SK-N-SH (cell line): ENCODE measurements at regions not wholly inside any gene's neighbourhood (a gene's known extent, or its start where the extent isn't known, plus 50 kb on each side); places are given as distances from the start of the nearest gene placed in this dataset.

Experiments
- CTCF ChIA-PET: fragments of 300-600, 350-600 bp; formaldehyde crosslinking; extraction: SDS; loops from one replicate; lab custom pipeline; 2021; lab: Yijun Ruan, JAX
- POLR2A ChIA-PET: fragments of 350-600 bp; sonication (Branson Sonifier 250); formaldehyde crosslinking; extraction: SDS; loops from one replicate; lab custom pipeline; 2020; ENCODE audit warnings: antibody characterized with exemption, inconsistent platforms; lab: Yijun Ruan, JAX
- DNase-seq: peaks from one replicate; pipeline ENCODE4 v3.0.0; 2012
- H2AFZ ChIP-seq: fragments of 200-600 bp; sonication (generic); 2 replicates; pipeline ENCODE4 v1.8.1; 2016; ENCODE audit warnings: antibody characterized with exemption, mild to moderate bottlenecking, low read depth
- H3F3A ChIP-seq: fragments of 200-600 bp; sonication (generic); replicated peaks from 2 replicates; pipeline ENCODE3; 2016; ENCODE audit warnings: antibody characterized with exemption, mild to moderate bottlenecking; ENCODE audit not compliant: insufficient read depth
- H3K27ac ChIP-seq, 2 experiments: fragments of 200-500 bp in 1 of 2; fragments of 200-600 bp in 1 of 2; sonication (Bioruptor generic) in 1 of 2; sonication (generic), shearing (Covaris generic) in 1 of 2; 2 replicates each; pipeline versions ENCODE4 v1.5.1 to v1.6.1; 2014 to 2016; ENCODE audit warnings: low read depth in 2 of 2, inconsistent platforms in 1 of 2, low read length in 1 of 2, mild to moderate bottlenecking in 1 of 2, mixed read lengths in 1 of 2
- H3K27me3 ChIP-seq: fragments of 200-600 bp; sonication (generic), shearing (Covaris generic); 2 replicates; pipeline ENCODE4 v1.6.1; 2016; ENCODE audit warnings: mixed run types; ENCODE audit not compliant: insufficient read depth
- H3K36me3 ChIP-seq, 2 experiments: fragments of 200-500 bp in 1 of 2; fragments of 200-600 bp in 1 of 2; sonication (Bioruptor generic) in 1 of 2; sonication (generic) in 1 of 2; replicated peaks in 1 of 2; 2 replicates each; pipeline versions ENCODE3 to v1.5.1; 2014 to 2016; ENCODE audit warnings: low read length in 1 of 2, mild to moderate bottlenecking in 1 of 2; ENCODE audit not compliant: insufficient read depth in 2 of 2, control insufficient read depth in 1 of 2
- H3K4me1 ChIP-seq, 2 experiments: fragments of 200-500 bp in 1 of 2; fragments of 200-600 bp in 1 of 2; sonication (Bioruptor generic) in 1 of 2; sonication (generic), shearing (Covaris generic) in 1 of 2; 2 replicates each; pipeline versions ENCODE4 v1.5.1 to v1.6.1; 2014 to 2016; ENCODE audit warnings: low read depth in 1 of 2, low read length in 1 of 2, mixed run types in 1 of 2; ENCODE audit not compliant: insufficient read depth in 2 of 2, control insufficient read depth in 1 of 2
- H3K4me2 ChIP-seq: fragments of 200-600 bp; sonication (generic), shearing (Covaris generic); 2 replicates; pipeline ENCODE4 v1.6.1; 2017; ENCODE audit warnings: mixed run types
- H3K4me3 ChIP-seq, 2 experiments: fragments of 200-500 bp in 1 of 2; fragments of 200-600 bp in 1 of 2; sonication (Bioruptor generic) in 1 of 2; sonication (generic), shearing (Covaris generic) in 1 of 2; 2 replicates each; pipeline versions ENCODE4 v1.5.1 to v1.8.1; 2014 to 2016; ENCODE audit warnings: low read depth in 2 of 2, inconsistent platforms in 1 of 2, low read length in 1 of 2, mild to moderate bottlenecking in 1 of 2, mixed read lengths in 1 of 2, moderate library complexity in 1 of 2
- H3K79me2 ChIP-seq: fragments of 200-600 bp; sonication (generic); 2 replicates; pipeline ENCODE4 v1.8.1; 2017; ENCODE audit warnings: mild to moderate bottlenecking; ENCODE audit not compliant: insufficient read depth
- H3K9ac ChIP-seq: fragments of 200-600 bp; sonication (generic); 2 replicates; pipeline ENCODE4 v1.6.1; 2017; ENCODE audit warnings: mixed run types
- H3K9me2 ChIP-seq: fragments of 200-600 bp; sonication (generic); 2 replicates; pipeline ENCODE4 v1.6.1; 2017; ENCODE audit warnings: mixed run types
- H3K9me3 ChIP-seq: fragments of 200-600 bp; sonication (generic); 2 replicates; pipeline ENCODE4 v1.6.1; 2017; ENCODE audit warnings: mixed run types, mild to moderate bottlenecking, moderate library complexity
- H4K20me1 ChIP-seq: fragments of 200-600 bp; sonication (generic); 2 replicates; pipeline ENCODE4 v1.6.1; 2017; ENCODE audit warnings: mild to moderate bottlenecking, mixed run types; ENCODE audit not compliant: insufficient read depth
- CHD2 ChIP-seq: fragments of 150-350 bp; IDR thresholded peaks from 2 replicates; pipeline ENCODE4 v1.6.1; 2018; ENCODE audit warnings: low read length; ENCODE audit not compliant: partially characterized antibody
- ELF1 ChIP-seq: IDR thresholded peaks from 2 replicates; pipeline ENCODE4 v1.4.0; 2012
- EZH2phosphoT487 ChIP-seq: fragments of 200-600 bp; sonication (generic); IDR thresholded peaks from 2 replicates; pipeline ENCODE4 v1.6.1; 2017; ENCODE audit warnings: low read depth, mixed run types, mild to moderate bottlenecking, antibody characterized with exemption, moderate library complexity, borderline replicate concordance
- FOSL2 ChIP-seq: IDR thresholded peaks from 2 replicates; pipeline ENCODE4 v1.4.0; 2012; ENCODE audit warnings: low read depth, mild to moderate bottlenecking, moderate library complexity, borderline replicate concordance
- GABPA ChIP-seq: IDR thresholded peaks from 2 replicates; pipeline ENCODE4 v1.4.0; 2012; ENCODE audit warnings: low read depth, mild to moderate bottlenecking
- GATA2 ChIP-seq: sonication (generic); formaldehyde crosslinking; IDR thresholded peaks from 2 replicates; pipeline ENCODE4 v1.5.0; 2020; ENCODE audit warnings: mild to moderate bottlenecking, missing genetic modification reagents
- NFIC ChIP-seq: IDR thresholded peaks from 2 replicates; pipeline ENCODE4 v1.4.0; 2012; ENCODE audit warnings: borderline replicate concordance
- NRF1 ChIP-seq: IDR thresholded peaks from 2 replicates; pipeline ENCODE4 v1.6.1; 2012; ENCODE audit warnings: low read depth, mild to moderate bottlenecking, low read length
- RAD21 ChIP-seq: IDR thresholded peaks from 2 replicates; pipeline ENCODE4 v1.6.1; 2012; ENCODE audit warnings: mild to moderate bottlenecking, low read length
- RCOR1 ChIP-seq: fragments of 150-350 bp; IDR thresholded peaks from 2 replicates; pipeline ENCODE4 v1.6.1; 2017; ENCODE audit warnings: antibody characterized with exemption, low read length
- SIN3A ChIP-seq: IDR thresholded peaks from 2 replicates; pipeline ENCODE4 v1.6.1; 2012; ENCODE audit warnings: low read depth, mild to moderate bottlenecking, low read length, moderate library complexity, borderline replicate concordance
- SMC3 ChIP-seq: IDR thresholded peaks from 2 replicates; pipeline ENCODE4 v1.6.1; 2012; ENCODE audit warnings: low read depth, low read length, improper control_type of control experiment
- TEAD4 ChIP-seq: IDR thresholded peaks from 2 replicates; pipeline ENCODE4 v1.4.0; 2012; ENCODE audit warnings: mild to moderate bottlenecking, borderline replicate concordance; ENCODE audit not compliant: insufficient read depth
- WGBS: methylation state at CpG from one replicate; pipeline ENCODE4 v1.1.6; 2017; ENCODE audit warnings: low lambda C conversion rate; 5-methylcytosine and 5-hydroxymethylcytosine counted together
- TF ChIP-seq, protein P1 (sequence below): IDR thresholded peaks from 2 replicates; pipeline ENCODE4 v1.4.0; 2012; ENCODE audit warnings: low read depth, borderline replicate concordance
- TF ChIP-seq, protein P2 (sequence below): IDR thresholded peaks from 2 replicates; pipeline ENCODE4 v1.4.0; 2012; ENCODE audit warnings: low read depth, borderline replicate concordance
- TF ChIP-seq, protein P3 (sequence below): fragments of 150-350 bp; IDR thresholded peaks from 2 replicates; pipeline ENCODE4 v1.6.1; 2016; ENCODE audit warnings: mild to moderate bottlenecking, low read depth, low read length

DNA sequence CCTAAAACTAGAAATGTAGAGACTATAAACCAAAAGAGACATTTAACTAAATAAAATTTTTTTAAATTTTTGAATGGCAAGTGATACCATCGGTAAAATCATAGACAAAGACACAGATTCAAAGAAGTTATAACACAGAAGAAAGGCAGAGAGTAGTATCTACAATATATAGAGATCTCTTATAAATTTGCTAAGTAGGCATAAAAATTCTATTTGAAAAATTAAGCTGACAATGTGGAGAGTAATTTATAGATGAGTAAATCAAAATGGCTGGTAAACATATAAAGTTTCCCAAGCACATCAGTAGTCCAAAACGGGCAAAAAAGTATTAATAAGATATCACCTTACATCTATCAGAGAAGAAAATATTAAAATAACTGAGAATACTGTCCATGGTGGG is 1061.0 kb downstream of the ADGRL2 start:
- POLR2A ChIA-PET, result no interaction called here
- H3K9me3 ChIP-seq, result no peaks in the 10 kb centered on the region
- no peaks in the 10 kb centered on the region for H3F3A ChIP-seq
- TF ChIP-seq GATA2 (CRISPR knock-in tag) (no peak), ELF1 (no peak), RCOR1 (no peak), NFIC (no peak), CHD2 (no peak), SMC3 (no peak), EZH2phosphoT487 (no peak), SIN3A (no peak)
- TF ChIP-seq, protein P1, sequence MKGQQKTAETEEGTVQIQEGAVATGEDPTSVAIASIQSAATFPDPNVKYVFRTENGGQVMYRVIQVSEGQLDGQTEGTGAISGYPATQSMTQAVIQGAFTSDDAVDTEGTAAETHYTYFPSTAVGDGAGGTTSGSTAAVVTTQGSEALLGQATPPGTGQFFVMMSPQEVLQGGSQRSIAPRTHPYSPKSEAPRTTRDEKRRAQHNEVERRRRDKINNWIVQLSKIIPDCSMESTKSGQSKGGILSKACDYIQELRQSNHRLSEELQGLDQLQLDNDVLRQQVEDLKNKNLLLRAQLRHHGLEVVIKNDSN, result no peak
- TF ChIP-seq, protein P2, sequence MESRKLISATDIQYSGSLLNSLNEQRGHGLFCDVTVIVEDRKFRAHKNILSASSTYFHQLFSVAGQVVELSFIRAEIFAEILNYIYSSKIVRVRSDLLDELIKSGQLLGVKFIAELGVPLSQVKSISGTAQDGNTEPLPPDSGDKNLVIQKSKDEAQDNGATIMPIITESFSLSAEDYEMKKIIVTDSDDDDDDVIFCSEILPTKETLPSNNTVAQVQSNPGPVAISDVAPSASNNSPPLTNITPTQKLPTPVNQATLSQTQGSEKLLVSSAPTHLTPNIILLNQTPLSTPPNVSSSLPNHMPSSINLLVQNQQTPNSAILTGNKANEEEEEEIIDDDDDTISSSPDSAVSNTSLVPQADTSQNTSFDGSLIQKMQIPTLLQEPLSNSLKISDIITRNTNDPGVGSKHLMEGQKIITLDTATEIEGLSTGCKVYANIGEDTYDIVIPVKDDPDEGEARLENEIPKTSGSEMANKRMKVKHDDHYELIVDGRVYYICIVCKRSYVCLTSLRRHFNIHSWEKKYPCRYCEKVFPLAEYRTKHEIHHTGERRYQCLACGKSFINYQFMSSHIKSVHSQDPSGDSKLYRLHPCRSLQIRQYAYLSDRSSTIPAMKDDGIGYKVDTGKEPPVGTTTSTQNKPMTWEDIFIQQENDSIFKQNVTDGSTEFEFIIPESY, result no peak
- TF ChIP-seq, all 33 proteins: peak for 0
- Histone ChIP-seq H3K4me1 (no peaks in the 10 kb centered on the region; a peak in 1 of 4 replicates), H3K36me3 (no peaks in the 10 kb centered on the region), H4K20me1 (no peaks in the 10 kb centered on the region), H3K4me2 (no peak overlapping the region), H3K9me2 (no peaks in the 10 kb centered on the region), H2AFZ (no peak overlapping the region), H3K27me3 (no peaks in the 10 kb centered on the region), H3K4me3 (no peak overlapping the region), H3K9ac (no peak overlapping the region), H3K27ac (no peak overlapping the region), H3K79me2 (no peaks in the 10 kb centered on the region)
- WGBS, result 57% methylated on average over 2 of the region's 2 CpGs
- CTCF ChIA-PET, result no interaction called here
- DNase-seq, result no peak

DNA sequence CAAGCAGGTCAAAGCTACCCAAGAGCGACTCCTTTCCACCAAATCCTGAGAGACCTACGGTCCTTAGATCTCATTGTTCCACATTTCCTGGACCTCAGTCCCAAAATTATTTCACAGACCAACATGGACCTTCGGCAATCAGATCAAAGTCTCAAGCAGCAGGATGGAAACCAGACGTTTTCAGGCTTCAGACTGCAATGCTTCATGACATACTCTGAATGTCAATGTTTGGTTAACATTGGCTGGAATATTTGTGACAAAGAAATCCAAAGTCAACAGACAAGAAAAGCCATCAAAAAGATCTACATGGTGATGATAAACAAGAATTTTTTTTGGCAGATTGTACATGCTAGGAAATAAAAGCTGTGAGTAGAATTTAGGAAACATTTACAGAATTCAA is 1057.3 kb downstream of the ADGRL2 start:
- WGBS, result 57% methylated on average over 4 of the region's 4 CpGs
- no peaks in the 10 kb centered on the region for H4K20me1 ChIP-seq
- no peaks in the 10 kb centered on the region for H3K9me2 ChIP-seq
- POLR2A ChIA-PET, result no interaction called here
- peak overlapping the region; percentile 35; the same call in 1 of the 2 replicates for H2AFZ ChIP-seq
- H3K27ac ChIP-seq, result no peak overlapping the region
- no peaks in the 10 kb centered on the region for H3K79me2 ChIP-seq
- no peaks in the 10 kb centered on the region for H3K9me3 ChIP-seq
- DNase-seq, result no peak
- H3K36me3 ChIP-seq, result no peaks in the 10 kb centered on the region
- no peaks in the 10 kb centered on the region for H3K27me3 ChIP-seq
- CTCF ChIA-PET, result interaction anchor here (0.6 kb wide), 1 partner anchor 1015 kb away, joined by 3 read pairs; no protein-coding TSS in a partner anchor
- H3K4me2 ChIP-seq, result no peak overlapping the region
- TF ChIP-seq, protein P3, sequence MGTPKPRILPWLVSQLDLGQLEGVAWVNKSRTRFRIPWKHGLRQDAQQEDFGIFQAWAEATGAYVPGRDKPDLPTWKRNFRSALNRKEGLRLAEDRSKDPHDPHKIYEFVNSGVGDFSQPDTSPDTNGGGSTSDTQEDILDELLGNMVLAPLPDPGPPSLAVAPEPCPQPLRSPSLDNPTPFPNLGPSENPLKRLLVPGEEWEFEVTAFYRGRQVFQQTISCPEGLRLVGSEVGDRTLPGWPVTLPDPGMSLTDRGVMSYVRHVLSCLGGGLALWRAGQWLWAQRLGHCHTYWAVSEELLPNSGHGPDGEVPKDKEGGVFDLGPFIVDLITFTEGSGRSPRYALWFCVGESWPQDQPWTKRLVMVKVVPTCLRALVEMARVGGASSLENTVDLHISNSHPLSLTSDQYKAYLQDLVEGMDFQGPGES, result no peak
- TF ChIP-seq, protein P1, result no peak
- TF ChIP-seq GABPA, result no peak
- TF ChIP-seq ELF1, result no peak
- TF ChIP-seq NRF1, result no peak
- no peak for TF ChIP-seq FOSL2
- no peak for TF ChIP-seq SIN3A
- TF ChIP-seq TEAD4, result no peak
- TF ChIP-seq RAD21, result no peak
- no peaks in the 10 kb centered on the region for H3F3A ChIP-seq
- no peak overlapping the region for H3K4me3 ChIP-seq
- no peak overlapping the region for H3K9ac ChIP-seq
- H3K4me1 ChIP-seq, result no peaks in the 10 kb centered on the region; a peak in 1 of 4 replicates
